ENCODE measurements at regions not wholly inside any gene's neighbourhood (a gene's known extent, or its start where the extent isn't known, plus 50 kb on each side); places are given as distances from the start of the nearest gene placed in this dataset.
"Not testable (repeated sequence)": the region's sequence is repeated elsewhere in the genome, so short reads cannot be mapped to it uniquely, and the experiment has no call there.

DNA sequence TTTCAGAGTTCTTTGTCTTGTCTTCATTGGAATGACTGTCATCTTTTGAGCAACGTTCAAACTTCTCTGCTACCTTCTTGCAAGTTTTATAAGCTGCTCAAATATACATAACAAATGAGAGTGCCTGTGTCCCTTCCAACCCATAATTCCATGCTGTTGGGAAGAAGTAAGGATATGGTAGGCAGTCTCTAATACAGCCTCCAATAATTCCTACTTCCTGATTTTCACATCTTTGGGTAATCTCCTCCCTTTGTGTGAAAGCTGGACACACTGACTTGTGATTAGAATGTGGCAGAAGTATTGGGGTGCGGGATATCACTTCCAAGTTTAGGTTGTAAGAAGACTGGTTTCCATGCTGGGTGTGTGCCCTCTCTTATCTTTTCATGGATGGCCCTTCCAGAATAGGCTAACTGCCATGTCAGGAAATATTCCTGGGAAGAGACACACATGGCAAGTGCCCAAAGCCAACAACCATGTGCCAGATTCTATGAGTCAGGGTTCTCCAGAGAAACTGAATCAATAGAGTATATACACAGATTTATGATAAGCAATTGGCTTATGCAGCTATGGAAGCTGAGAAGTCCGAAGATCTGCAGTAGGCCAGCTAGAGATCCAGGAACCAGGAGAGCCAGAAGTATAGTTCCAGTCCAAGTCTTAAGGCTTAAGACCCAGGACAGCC is 531.3 kb downstream of the NTRK2 start:
- DNase-seq = peak; percentile 43

DNA sequence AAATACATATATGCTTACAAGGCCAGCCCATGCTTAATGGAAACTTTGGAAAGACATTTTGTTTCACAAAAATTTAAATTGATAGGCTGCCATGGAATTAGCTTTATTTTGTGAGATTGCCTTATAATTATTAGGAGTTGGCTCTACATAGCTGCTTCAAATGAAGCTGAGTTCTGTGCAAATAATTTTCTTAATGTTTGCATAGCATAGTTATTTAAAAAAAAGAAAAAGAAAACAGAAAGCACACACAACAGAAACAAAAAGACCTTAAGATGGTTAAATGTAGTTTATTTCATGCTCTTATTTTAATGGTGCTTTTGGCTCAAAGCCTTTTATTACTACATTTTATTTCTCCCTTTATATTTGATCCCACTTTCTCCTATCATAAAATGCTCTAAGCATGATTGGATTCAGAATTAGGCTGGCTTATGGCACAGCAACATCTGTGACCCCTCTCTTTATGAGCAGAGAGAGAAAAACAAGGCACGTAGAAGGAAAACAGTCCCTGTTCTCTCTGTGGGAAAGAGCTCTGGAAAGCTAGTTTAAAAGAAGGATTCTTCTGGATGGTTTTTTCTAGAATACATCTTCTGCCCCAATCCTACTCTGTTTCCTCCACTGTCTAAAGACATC is 530.5 kb downstream of the NTRK2 start:
- DNase-seq = no peak

DNA sequence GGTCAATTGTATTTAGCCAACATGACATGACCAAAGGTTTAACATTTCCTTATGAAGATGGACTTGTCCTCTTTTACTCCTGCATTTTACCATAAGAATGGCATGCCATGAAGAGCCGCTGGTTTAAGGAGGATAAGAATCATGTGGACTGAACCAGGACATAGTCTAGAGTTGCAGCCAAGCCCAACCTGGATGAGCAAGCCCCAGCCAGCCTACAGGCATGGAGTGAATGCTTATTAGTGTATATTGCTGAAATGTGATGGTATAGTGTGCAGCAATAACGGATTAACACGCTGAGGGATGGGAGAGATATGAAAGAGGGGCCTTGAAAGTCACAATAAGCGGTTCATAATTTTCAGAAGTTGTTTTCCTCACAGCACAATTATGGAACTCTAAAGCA is 523.2 kb downstream of the NTRK2 start:
- DNase-seq = no peak

DNA sequence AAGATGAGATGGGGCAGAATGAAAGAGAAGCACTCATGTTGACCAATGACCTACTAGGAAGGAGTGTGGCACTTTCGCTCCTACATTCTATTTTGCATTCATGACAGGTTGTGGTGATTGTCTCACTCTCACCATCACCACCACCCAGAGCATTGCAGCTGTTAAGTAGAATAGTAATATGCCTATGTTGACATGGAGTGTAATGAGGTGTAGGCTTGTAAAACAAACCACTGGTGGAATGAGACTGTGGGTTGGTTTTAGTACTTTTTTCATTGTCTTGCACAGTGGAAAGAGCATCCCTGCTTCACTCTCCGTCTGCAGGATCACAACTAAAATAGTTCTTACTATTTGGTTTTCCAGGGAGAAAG is 516.7 kb downstream of the NTRK2 start:
- DNase-seq = no peak

DNA sequence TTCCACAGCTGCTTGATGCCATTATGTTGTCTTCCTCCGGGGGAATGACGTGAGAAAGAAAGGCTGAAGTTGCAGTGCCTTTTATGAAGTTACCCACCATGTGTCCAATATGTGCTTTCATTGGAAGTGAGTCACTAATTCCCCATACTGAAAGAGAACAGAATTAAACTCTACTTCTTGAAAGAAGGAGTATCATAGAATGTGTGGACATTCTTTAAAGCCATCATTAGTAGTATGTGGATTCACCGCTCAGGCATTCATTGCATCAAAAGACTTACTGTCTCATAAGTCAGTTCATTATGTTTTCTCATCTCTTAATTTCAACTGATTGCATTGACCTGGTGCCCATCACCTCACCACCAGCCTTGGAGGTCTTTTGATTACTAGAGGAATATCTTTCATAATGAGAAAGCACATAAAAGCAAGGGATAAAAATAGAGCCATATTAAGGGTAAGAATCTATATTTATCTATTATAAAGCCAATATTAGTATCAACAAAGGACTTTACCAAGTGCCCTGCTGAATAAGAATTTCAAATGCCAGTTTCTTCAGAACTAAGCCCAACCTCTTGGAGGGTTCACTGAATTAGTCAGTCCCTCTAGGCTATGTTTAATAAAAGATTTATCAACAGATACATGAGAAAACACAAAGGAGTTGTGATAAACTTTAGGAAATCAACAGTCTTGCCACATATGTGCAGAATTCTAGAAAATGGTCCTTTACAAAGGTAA is 516.1 kb downstream of the NTRK2 start:
- no peak for DNase-seq

DNA sequence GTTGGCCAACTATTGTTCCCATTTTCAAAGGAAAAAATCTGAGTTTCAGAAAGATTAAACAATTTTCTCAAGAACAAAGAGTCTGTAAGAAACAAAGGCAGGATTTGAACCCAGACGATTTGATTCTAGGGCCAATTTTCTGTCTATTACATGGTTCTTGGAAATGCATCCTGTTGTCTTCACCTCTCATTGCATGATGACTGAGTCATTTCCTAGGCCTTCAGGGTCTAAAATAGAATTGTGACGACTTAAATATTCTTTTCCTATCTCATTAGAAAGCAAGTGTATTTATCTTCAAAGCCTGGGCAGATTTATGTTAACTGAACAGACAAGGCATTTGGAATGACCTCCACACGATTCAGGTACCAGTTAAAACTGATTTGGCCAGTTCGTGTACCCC is 512.9 kb downstream of the NTRK2 start:
- no peak for DNase-seq

DNA sequence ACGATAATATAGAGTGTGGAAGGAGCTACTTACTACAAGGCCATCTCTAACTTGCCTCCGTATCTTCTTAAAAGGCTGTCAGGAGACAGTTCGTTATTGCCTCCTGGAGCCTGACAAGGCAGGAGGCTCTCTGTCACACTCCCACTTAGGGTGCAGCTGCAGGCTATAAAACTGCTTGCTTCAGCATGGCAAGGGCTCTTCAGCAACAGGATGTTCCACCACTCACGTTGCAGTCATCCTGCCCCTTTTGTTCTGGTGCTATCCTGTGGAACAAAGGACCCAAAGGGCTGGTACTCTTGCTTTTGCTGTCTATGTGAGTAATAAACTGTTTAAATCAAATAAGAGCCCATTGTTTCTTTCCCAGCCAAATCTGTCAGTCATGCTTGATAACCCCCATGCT is 508.9 kb downstream of the NTRK2 start:
- DNase-seq = no peak

DNA sequence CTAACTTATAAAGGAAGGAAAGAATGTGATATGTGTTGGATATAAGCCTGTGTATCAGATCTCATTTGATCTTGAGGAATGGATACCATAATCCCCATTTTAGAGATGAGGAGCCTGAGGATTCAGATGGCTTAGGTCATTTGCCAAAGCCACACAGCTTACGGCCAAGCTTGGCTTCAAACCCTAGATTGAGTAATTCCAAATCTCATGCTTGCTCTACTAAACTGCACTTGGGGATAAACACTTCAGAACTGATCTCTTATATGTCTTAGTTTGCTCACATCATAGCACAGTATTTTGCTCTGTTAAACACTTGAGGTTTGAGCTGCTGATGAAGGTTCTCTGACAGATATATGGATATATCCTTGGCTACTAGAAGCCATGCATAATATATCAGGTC is 504.4 kb downstream of the NTRK2 start:
- no peak for DNase-seq

DNA sequence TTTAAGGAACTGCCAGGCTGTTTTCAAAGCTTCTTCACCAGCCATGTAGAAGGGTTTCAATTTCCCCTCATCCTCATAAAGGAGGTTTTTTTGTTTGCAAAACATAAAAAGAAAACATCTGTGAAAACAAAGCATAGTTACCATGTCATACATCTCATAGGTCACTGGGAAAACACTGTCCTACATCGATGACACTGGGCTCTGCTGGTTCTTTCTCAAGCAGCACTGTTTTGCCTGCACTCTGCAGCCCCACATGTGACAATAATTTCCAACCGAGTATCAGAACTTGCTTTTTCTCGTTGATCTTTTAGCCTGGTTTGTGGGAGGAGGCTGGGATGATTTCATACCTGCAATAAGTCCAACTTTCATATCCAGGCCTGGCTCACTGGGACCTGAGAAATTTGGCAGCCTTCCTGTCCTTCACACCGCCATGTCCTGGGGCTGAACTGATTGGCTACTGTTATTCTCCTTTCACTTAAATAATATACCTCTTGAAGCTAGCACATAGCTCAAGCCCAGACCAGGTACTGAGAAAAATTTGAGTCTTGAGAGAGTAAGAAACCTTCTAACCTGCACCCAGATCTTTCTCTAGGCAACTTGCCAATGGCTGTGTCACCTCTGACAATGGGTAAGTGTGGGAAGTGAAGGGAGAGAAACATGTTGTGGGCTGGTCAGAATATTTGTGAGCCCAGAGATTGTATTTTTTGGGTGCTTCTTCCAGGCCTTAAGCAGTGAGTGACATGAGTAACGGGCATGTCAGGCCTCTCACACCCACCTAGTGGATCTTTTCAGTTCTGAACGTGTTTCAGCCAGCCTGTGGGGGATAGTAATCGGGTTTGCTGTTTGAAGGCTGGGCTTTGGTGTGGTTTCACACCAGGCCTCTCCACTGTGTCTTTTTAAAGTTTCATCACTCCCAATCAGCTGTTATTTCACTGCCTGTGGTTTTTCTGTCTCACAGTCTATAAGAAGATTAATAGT is 502.8 kb downstream of the NTRK2 start:
- DNase-seq = peak; percentile 20

DNA sequence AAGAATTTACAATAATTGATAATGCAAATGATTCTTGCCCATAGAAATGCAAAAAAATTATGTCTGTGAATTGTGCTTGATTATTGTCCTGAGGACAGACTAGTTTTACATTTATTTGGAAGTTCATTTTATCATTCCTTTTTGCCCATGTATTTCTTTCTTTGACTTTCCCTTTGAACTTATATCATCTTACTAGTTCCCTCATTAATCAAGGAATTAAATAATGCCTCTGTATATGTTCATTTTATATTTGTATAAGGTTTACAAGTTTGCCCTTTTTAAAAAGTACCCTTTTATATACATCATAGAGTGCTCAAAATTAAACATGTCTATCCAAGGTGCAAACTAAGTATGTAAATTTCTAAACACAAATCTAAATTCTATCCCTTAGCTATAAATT is 501.6 kb downstream of the NTRK2 start:
- no peak for DNase-seq

DNA sequence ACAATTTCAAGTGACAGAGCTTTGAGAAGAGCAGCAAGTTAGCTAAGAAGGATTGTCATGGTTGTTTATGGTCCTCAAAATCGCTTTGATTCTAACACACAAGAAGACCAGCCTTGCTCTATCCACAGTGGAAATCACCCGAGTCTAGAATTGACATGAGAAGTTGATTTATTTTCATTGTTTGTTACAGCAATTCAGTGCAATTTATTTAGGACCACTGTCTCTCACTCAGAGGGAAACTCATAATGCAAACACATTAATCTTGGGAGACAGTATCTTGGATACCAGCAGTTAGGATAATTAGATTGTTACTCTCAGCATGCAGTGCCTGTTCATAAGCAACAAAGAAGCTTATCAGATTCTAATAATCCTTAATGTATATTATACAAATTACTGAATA is 498.9 kb downstream of the NTRK2 start:
- no peak for DNase-seq

DNA sequence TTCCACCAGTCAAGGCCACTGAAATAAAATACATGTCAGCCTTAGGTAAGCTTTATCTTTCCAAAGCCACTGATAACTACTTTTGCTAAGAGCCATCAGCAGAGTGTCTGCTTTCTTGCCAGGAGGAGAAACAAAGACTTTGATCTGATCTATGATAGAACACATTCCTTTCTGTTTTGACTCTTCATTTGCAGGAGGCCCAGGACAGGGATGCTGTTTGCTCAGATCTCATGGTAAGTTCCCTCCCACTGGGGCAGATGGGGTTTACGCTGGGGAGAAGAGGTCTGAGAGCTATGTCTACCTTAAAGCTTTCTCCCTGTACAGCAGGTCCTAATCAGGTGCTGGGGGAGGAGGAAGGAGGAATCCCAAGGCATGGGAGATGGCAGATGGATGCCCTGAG is 497.6 kb downstream of the NTRK2 start:
- no peak for DNase-seq

DNA sequence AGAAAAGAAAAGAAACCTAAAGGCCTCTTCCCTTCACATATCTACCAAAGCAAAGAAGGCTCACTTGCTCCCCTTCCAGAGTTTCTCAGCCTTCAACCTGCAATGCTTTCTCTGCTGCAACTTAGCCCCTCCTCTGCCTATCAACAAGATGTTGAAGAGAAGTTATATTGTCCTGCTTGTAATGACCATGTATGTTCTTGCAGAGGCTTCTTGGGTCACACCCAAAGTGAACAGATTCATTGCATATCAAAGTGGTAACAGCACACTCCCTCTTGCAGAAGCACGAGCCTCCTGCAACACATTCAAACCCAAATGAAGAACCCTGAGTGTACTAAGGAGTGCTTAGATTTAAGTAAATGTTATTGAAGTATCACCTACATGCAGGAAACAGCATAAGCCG is 494.3 kb downstream of the NTRK2 start:
- no peak for DNase-seq

DNA sequence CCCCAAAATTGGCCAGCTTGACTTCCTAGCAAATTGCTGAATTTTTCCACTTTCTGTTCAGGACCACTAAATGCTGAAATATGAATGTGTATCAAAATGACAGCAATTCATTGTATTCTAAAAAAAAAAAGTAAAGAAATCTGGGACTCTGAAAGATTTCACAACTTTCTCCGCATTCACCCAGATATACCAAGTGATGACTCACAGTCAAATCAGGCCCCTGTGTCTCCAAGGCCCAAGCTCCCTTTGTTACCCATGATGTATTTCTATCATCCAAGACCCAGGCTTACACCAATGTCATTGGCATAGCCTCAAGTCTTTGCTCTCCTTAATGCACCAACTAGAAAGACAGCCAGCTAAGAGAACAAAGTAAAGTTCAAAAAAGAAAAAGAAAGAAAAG is 493.9 kb downstream of the NTRK2 start:
- DNase-seq = no peak

DNA sequence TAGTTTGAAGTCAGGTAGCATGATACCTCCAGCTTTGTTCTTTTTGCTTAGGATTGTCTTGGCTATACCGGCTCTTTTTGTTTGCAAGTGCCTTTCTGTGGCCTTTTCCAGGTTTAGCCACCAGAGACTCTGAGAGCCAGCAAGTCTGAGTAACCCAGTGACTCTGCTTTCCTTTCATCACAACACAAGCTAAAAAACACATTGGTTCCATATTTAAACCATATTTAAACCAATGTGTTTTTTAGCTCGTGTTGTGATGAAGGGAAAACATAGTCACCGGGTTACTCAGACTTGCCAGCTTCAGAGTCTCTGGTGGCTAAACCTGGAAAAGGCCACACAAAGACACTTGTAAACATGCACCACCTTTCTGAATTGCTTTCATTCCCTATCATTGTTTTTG is 493.3 kb downstream of the NTRK2 start:
- no peak for DNase-seq

DNA sequence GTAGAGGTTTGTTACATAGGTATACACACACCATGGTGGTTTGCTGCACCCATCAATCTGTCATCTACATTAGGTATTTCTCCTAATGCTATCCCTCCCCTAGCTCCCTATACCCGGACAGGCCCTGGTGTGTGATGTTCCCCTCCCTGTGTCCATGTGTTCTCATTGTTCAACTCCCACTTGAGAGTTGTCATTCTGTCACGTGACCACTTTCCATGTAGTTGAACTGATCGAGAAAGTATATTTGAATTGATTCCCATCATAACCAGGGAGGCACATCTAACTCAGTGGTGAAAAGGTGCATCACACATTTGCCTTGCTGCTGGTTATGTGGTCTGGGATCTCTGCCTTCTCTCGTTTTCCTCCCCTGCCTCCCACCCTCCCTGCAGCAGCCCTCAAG is 491.4 kb downstream of the NTRK2 start:
- DNase-seq = not testable (repeated sequence)

DNA sequence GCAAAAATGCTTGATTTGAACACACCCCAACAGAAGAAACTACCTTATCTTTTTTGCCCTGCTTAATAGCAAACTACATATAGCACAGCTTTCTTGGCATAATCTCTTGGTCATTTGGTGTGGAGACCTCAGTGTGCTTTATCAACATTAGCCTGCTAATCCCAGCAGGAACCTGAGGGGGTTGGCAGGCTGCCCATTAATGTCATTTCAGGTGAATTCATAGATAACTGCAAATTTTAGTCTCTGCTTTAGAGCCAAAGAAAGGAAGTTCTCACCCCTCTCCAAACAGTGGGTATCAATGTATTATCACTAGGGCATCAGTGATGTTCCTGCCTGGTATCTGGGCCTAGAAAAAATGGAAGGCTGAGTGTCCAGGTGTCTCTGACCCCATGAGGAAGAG is 489.0 kb downstream of the NTRK2 start:
- DNase-seq = no peak

DNA sequence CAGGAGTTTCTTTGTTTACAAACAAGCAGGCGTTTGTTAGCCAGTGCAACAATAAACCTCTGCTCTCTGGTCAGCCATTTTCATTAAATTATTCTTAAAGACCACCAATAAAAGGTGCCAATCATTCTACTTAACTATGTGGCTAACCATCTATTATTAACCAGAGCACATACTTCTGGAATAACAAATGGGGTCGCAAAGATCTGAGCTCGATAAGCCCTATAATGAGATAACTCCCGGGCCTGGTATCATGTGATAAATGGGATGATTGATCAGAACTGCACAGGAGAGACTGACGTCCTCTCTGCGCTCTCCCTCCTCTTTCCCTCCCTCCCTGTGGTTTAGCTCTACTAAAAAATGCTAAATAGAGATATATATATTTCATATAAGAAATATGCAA is 488.2 kb downstream of the NTRK2 start:
- no peak for DNase-seq

DNA sequence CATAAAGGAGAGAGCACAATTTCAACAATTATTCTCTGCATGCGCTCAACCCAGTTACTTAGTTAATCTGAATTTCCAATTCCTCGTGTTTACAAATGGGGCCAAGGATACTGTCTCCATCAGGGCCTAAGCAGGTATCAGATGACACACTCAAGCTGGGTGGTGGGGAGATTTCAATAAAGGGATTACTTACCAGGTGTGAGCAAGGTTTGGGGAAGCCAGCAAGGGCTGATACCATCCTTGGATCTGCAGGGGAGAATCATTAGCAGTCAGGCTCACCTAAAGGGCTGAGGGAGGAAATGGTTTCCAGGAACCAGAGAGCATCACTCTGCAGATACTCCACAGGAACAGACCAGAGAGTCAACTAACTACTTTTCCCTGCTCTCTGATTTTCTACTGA is 487.1 kb downstream of the NTRK2 start:
- DNase-seq = no peak

DNA sequence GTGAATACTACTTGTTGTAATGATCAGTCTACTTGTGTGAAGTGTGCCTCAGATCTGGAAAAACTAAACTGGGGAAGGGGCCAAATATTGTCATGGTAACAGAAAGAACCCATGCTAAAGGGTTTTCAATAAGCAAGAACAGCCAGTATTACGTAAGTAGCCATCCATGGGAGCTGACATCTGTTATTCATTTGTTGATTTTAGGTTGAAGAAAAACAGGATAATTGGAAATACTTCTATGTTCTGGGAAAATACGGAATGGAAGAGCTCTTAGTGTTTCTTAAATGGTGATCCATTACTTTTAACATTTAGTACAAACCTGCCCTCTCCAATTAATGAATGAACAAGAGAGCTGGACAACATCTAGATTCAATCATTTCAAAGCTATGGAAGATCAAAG is 485.8 kb downstream of the NTRK2 start:
- peak; percentile 16 for DNase-seq

DNA sequence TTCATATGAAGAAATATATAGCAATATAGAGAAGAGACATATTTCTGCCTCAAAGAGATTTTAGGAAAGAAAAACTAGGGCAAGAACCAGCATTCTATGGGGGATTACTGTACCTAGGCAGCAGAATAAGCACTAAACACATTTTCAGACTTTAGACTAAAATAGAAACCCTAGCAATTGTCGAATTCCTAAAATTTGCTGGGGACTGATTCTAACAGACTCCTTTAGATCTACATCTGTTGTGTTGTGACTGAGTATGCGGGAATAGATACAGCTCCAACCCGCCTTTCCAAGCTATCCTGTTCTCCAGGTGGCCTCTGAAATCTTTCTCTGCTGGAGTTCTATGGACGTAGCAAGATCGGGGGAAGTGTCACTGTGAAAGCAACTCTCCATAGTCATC is 482.2 kb downstream of the NTRK2 start:
- no peak for DNase-seq

DNA sequence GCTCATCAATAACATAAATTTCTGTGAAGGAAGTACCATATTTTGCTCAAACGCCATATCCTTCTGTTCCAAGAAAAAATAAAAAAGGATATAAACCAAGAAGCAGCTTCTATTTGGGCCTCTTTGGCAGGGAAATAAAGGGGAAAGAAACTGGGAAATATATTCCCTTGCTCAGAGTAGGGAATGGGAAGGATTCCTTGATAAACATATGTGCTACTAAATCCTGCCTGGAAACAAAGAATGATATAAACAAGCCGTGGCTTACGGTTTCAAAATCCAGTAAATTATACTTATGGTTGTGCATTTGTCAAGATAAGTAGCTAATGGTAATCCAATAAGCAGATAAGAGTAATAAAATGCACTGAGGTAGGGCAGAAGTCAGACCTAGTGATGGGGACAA is 481.6 kb downstream of the NTRK2 start:
- no peak for DNase-seq

DNA sequence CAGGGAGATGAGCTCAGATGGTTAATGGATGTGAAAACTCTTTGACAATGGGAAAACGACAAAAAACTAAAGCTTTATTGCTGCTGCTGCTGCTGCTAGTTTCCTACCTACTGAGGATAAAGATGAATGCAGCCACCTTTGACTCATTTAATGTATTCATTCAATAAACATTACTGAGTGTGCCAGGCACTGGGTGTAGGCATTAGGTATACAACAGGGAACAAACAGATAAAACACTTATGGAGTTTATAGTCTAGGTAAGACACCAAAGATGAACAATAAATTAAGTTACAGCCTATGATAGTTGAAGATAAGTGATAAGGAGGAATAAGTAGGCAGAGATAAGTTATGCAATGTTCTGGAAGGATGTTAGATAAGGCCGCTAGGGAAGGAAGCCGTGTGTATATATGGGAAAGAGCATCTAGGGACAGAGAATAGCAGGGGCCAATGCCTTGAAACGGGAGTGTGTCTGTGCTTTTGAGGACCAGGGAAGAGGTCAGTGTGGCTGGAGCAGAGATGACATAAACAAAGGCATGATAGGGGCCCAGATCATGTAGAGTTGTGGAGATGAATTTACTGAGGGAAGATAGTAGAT is 477.6 kb downstream of the NTRK2 start:
- DNase-seq = no peak

Data from fibroblast of skin of abdomen (primary cell).